HCEC 1CT (cell line): ENCODE measurements at regions not wholly inside any gene's neighbourhood (a gene's known extent, or its start where the extent isn't known, plus 50 kb on each side); places are given as distances from the start of the nearest gene placed in this dataset.
A peak's percentile ranks its signal among the peaks of the same experiment; 100 is the strongest.

Experiments used
- DNase-seq: peaks from one replicate; pipeline ENCODE4 v3.0.0-alpha.2; 2017

DNA sequence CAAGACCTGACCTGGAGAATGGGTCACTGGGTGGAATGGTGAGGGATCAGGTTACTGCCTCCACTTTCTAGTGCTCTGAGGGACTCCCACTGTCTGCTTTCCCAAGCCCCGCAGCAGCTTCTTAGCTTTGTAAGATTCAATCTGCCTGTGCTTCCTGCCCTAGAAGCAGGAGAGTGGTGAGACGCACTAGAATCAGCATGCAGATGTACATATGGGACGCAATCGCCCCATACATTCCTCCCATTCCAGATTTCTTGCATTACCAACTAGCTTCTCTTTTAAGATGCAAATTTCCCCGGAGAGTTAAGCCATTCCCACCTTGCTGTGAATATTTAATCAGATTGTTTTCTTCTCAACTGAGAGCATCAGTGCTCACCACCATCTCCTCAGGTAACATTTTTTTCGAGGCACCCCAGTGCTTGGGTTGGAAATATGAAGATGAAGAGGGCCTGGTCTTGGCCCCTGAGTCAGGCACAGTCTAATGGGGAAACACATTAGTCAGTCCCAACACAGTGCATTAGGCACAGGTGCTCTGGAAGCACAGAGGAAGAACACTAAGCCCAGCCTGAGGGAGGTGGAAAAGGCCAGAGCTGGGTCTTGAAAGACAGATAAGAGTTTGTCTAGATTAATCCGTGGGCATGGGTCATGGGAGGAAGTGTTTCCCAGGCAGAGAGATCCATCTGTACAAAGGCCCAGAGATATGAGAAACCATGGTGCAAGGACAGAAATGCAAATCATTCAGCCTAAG is 66.7 kb upstream of the PRPS1 start:
- DNase-seq = no peak

DNA sequence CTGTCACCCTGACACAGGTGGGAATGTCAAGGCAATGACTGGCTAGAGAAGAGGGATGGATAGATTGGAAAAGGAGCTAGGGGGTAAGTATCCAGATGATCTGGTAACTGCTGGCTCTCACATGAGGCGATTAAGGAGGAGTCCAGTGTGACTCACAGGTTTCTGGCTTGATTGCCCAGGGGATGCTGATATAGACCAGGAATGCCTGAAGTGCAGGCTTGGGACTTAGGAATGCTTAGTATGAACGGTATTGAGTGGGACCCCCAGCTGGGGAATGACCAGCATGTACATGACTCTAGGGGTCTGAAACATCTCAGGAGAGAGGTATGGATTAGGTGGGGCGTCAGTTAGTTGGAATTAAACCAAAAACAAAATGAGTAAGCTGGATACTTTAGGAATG is 65.8 kb upstream of the PRPS1 start:
- DNase-seq = peak; percentile 75

DNA sequence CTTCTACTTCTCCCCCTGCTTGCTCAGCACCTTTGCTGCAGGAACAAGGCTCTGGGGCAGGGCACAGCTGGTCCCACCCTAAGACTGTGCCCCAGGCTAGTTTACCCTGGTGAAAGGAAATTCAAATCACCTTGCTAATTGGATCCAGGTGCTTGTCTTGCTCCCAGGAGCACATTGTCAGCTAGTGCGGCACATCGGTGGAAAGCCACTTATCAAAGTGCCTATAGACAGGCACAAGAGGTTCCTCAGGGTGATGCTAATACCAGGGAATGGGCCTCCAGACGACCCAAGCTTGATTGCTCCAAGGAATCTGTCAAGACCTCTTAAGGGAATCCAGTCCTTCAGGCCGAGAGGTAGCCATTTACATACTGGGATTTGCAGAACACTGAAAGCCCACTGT is 64.5 kb upstream of the PRPS1 start:
- DNase-seq = no peak

DNA sequence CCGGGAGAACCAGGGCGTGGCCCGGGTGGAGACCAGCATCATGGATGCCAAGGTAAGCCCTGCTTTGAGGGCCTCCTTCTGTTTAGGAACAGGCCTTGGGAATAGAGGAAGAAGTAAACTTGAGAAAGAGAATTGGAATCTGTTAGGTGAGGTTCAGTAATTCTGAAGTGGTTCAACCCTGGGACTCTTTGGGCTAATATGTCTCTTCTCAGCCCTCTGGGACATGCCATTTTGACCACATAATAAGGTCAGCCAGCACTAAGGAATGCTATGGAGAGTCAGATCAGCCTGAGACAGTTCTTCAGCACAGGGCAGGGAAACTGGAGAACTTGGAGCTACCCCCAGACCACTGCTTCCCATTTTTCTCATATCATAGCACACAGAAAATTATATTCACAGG is 63.3 kb upstream of the PRPS1 start:
- no peak for DNase-seq

DNA sequence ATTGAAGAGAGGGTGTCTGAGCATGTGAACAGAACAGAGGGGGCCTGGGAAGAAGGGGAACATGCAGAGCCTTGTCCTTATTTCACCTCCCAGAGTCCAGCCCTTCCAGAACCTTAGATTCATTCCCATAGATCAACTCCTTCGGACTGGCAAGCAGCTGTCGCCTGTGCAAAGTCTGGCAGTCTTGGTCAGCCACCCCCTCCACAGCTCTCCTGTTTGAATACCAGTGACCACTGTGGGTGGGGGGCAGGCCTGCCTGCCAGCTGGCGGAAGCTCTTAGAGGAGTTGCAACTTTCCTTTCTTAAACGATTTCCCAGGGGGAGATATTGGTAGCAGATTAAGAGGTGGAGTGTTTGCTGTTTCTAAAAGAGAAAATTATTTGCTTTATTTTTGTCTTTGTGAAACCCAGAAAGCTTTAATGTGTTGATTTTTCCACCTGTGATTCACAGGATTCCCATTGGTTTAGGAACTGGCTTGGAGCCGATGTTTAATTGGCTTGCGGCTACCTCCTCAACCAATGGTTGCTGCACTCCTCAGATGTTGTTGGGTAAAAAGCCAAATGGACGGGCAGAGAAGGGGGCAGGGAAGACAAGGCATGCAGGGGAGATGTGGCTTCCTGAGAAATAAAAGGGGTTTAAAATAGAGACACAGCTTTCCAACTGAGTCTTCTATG is 62.2 kb upstream of the PRPS1 start:
- DNase-seq = peak; percentile 30

DNA sequence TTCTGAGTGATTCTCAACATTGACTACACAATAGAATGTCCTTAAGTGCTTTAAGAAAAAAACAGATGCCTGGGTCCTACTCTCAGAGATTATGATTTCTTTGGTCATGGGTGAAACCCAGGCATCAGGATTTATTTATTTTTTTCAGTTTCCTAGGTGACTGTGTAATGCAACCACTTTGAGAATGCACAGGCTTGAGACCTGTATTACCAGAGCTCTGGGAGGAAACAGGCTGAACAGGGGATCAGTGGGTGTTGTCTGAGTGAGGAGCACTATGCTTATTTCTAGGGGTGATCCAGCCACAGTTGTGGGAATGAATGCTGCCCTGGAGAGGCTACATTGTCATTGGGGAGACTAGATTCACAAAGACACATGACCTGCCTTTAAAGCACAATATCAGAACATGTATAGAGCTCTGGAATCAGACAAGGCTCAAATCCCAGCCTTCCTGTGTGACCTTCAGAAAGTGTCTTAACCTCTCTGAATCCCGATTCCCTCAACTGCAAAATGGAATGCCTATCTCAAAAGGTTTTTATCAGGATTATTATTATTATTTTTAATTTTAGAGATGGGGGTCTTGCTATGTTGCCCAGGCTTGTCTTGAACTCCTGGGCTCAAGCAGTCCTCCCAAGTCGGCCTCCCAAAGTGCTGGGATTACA is 61.6 kb upstream of the PRPS1 start:
- peak; percentile 7 for DNase-seq

DNA sequence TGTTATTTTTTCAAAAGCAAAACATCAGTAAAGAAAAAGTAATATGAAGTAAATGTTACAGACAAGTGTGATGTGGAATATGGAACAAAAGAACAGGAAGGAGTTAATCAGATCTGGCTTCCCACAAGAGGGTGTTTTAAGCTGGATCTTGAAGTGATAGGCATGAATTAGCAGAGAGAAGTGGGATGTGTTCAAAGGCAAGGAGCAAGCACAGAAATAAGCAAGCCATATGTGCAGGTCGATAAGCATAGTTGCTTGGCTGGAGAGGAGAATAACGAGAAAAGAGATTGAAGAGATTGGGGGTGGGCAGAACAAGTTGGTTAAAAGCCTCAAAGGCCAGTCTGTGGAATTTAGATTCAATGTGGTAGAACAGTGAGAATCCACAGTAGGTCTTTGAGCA is 60.9 kb upstream of the PRPS1 start:
- no peak for DNase-seq

DNA sequence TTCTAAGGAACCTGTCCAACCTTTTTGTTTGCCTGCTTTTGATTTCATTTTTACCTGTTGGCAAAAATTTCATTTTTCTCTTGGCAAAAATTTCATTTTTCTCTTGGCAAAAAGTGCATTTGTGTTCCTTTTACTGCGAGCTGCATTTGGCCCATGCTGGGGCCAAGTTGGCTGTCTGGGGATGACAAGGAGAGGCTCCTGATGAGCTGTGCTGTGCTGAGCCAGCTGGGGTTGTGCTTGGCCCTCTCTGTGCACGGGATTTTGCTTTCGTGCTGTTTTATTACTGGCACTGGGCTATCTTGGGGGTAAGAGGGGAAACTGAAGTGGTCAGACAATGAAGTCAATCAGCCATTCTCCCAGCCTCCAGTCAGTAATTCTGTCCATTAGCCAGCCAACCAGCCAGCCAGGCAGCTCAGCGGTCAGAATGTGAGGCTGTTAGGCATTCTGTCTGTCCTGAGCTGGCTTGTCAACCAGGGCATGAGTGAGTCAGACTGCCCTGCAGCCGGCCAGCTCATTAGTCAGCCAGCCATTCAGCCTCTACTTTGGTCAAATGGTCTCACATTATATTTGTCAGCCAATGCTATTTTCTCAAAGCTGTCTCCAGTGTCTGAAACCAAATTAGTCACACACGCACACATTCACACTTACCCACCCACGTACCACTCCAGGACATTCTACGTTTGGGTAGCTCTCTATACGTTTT is 56.9 kb upstream of the PRPS1 start:
- DNase-seq = peak; percentile 91

DNA sequence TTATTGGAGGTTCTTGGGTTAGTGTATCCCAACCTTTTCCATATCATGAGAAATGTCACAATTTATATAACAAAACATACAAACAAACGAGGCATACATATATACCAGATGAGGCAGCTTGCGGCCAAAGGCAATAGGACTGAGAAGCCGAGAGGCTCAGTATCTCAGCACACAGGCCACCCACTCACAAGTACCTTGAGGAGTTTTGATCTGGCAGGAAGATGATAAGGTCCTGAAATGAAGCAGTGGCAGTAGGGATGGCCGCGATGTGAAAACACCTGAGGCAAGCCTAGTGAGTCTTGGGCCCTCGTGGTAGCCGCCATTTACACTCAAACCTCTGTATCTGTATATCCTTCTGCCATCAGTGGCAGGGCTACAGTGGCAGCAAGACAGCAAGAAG is 55.3 kb upstream of the PRPS1 start:
- DNase-seq = no peak

DNA sequence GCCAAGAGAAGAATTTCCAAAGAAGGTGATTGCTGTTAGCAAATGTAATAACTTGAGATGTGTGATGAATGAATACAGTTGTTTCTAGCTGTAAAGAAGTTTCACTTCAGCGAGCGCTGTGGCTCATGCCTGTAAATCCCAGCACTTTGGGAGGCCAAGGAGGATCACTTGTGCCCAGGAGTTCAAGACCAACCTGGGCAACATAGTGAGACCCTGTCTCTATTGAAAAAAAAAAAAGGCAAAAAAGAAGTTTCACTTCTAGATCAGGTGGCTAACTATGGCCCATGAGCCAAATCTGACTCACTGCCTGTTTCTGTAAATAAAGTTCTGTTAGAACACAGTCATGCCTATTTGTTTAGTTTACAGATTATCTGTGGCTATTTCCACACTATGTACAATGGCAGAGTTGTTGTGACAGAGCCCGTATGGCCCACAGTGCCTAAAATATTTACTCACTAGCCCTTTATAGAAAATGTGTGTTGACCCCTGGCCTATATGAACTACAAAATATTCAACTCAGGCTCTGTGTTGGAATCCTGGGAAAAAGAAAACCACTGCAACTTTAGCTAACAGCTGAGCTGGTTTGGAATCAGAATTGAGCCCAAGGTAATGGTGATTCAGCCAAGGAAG is 54.1 kb upstream of the PRPS1 start:
- peak; percentile 84 for DNase-seq

DNA sequence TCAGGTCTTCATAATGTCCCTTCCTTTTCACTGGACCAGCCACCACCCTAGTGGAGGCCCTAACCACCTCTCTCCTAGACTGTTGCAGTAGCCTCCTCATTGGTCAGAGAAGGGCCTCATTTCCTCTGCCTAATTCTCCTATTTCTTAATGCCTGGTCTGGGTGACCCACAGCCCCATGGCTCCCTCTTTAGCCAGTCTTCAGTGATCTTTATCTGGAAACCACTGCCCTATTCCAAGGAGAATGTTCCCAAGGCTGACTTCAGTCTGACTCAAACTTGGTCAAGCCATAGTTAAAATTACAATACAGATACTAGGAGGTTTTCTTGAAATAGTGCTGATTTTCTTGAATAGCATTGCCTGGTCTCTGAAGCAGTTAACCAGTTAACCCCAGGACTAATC is 53.6 kb upstream of the PRPS1 start:
- peak; percentile 68 for DNase-seq

DNA sequence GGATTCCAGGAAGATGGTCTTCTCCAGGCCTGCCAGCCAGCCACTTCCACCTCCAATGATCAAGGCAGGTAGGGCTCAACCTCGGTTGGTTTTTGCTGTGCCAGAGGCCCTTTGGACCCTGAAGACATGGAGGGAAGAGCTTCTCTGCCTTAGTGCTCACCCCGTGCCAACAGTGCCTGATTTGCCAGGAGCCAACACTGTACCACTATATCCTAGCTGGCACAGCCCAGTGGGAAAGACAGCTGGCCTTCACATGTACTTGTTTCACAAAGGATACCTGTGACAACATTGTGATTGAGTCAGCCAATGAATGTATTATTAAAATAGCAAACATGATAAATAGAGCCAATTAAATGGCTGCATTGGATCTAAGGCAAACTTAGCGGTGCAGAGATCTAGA is 51.9 kb upstream of the PRPS1 start:
- DNase-seq = no peak

DNA sequence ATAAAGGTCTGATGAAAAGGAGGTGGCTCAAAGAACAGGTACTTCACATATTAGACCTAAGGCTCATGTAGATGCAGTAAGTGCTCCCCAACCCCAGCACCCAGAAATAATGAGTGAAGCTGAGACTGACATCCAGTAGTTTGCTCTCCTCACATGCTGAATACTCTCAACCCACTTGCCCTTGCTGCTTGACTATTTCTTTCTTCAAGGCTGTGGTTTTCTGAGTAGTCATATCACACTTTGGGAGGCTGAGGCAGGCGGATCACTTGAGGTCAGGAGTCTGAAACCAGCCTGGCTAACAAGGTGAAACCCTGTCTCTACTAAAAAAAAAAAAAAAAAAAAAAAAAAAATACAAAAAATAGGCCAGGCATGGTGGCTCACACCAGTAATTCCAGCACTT is 51.5 kb upstream of the PRPS1 start:
- no peak for DNase-seq

DNA sequence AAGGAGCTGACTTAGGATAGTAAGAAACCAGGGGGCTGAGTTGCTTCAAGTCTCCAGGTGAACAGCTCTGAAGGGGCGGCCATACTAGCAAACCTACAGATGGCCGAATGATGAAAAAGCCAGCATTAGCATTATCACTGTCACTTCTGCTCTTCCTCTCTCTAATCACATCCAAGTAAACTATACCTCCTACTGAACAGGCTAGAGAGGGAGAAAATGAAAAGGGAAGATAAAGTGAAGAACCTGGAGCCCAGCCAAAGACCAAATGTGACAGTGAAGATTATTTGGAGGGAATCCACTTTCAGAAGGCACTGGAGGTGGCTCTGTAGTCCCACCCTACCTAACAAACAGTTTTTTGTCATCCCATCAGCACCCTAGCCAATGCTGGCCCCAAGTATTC is 50.4 kb upstream of the PRPS1 start:
- DNase-seq = no peak
